Cardiac fibroblast (primary cell): ENCODE measurements at regions not wholly inside any gene's neighbourhood (a gene's known extent, or its start where the extent isn't known, plus 50 kb on each side); places are given as distances from the start of the nearest gene placed in this dataset.

Experiments
- DNase-seq, 2 donors: peaks; one replicate each; pipeline versions ENCODE4 v3.0.0 to v3.0.0-alpha.2; 2010; ENCODE audit warnings: low read depth in 2 of 2
- H3K4me3 ChIP-seq, 2 donors: replicated peaks in 1 of 2; 1 replicate in 1 of 2; 2 replicates in 1 of 2; pipeline ENCODE4 v1.5.1; 2011; ENCODE audit warnings: low read depth in 2 of 2, low read length in 2 of 2, mild to moderate bottlenecking in 2 of 2, moderate library complexity in 1 of 2
- CTCF ChIP-seq: IDR thresholded peaks from one replicate; pipeline ENCODE4 v1.5.1; 2011; ENCODE audit warnings: low read depth, mild to moderate bottlenecking, low read length, inconsistent platforms

DNA sequence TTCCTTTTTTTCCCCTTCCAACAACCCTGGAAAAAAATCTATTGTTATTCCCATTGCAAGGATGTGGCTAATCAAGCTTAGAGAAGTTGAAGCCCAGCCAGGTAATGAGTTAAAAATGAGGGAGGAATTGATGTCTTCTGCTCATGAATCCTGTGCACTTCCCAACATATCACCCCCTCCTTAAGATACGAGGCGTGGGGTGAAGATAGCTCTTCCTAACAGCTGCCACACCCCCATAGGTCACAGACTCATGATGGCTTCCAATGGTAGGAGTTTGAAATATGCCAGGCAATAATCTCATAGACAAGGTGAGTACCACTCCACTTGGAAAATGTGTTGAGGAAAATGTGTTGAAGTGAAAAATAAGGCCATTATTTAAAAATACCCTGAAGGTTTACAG is 71.3 kb upstream of the HECW1 start:
- H3K4me3 ChIP-seq, result no peak overlapping the region
- no peak for TF ChIP-seq CTCF
- DNase-seq, result no peak

DNA sequence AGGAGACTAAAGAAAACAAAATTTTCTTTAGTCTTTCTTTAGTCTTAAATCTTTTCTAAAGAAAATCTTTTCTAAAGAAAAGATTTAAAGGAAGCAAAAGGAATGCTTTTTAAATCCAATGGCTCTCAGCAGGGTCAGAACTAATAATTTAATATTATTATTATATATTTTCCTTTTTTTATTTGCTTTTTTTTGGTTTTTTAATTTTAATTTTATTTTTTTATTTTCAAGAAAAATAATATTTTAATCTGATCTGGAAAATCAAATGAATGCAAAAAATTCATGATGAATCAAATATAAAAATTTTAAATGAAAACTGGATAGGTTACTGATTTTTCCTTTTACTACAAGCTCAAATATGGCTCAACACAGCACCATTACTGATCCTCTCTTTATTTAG is 70.7 kb upstream of the HECW1 start:
- no peak for TF ChIP-seq CTCF
- no peak for DNase-seq
- H3K4me3 ChIP-seq, result no peak overlapping the region

DNA sequence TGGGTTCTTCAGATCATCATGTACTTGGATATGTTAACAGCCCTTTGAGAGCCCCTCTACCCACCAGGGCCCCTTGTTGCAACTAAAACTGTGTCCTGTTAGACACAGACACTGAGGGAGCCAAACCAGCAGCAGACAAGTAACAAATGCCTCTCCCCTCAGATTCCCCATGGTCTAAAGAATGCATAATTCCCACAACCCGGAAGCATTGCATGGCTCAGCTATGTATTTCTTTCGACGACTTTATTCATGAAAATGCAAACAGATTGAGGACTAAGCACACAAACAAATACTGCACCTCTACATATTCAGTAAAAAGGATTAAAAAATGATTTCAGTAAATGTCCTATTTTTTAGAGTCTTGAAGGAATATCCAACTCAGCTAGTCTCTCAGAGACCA is 70.1 kb upstream of the HECW1 start:
- no peak for TF ChIP-seq CTCF

GRCh38 chr7:43044511-43044910 is 67.9 kb upstream of the HECW1 start:
- DNase-seq, result no peak
- TF ChIP-seq CTCF, result no peak
- no peak overlapping the region for H3K4me3 ChIP-seq

More for the DNA sequence above, 70.1 kb upstream of the HECW1 start:
- no peak for DNase-seq
- no peak overlapping the region for H3K4me3 ChIP-seq

DNA sequence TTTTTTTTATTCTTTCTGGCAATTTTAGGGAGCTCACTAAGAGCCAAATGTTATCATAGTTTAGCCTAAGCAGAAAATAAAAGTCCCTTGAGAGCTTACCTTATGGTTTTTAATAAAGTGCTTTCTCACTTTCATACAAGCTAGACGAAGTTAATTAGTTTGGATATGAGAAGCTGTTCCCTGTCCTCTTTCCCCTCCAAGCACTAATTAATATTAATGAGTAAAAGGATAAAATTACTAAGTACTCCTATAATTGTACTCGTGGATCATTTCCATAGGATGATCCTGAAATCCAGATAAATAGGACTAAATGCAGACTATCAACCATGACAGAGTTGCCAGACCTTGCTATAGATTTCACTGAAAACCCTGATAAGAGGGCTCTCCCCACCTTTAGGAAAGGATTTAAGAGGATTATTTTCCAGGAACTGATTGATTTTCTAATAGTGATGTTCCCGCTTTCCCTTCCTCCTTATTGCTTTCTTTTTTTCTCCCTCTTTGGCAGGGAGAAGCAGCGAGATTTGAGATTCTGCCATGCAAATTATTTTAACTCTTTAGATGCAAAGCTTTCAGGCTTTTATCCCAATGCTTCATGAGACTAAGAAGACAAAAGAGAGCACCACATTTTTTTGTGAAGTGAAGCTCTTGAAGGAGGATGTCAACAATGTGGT is 58.3 kb upstream of the HECW1 start:
- H3K4me3 ChIP-seq, result no peak overlapping the region
- TF ChIP-seq CTCF, result no peak
- DNase-seq, result no peak

- no peak for TF ChIP-seq CTCF
- no peak for DNase-seq
- H3K4me3 ChIP-seq, result no peak overlapping the region
These were observed 55.3 kb upstream of the HECW1 start for GRCh38 chr7:43057141-43057540.
